ENCODE measurements at regions not wholly inside any gene's neighbourhood (a gene's known extent, or its start where the extent isn't known, plus 50 kb on each side); places are given as distances from the start of the nearest gene placed in this dataset.

DNA sequence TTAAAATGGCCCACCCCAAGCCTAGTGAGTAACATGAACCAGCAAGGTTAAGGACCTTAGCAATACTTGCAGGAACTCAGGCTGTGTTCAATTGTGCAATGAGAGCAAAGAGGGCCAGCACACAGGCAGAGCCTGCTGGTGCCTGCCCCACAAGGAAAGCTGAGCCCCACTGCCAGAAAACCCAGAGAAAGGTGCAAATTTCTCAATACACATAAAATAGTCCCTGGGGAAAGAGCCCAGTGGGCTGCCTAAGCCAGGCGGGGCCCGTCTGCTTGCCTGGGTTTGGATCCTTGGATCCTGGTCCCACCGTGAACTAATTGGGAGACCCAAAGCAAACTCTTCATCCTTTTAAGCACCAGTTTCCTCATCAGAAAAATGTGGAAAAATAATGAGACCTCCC, 128.5 kb upstream of the CACNA1E start:
- H3K27me3 ChIP-seq (ENCODE audit: control insufficient read depth in 1 of 2, insufficient read depth in 2 of 2, low read length in 2 of 2), result peaks cover 0 to 16% of the 10 kb centered on the region in 2 experiments; a peak in 1 of 5 replicates
- CTCF ChIA-PET (ENCODE audit: low intra/inter-chr PET ratio, low total read pairs), result no interaction called here
- intact Hi-C loops (cut with micrococcal nuclease; ENCODE audit: unreplicated experiment) (no loop called here), in situ Hi-C loops (cut with HindIII; ENCODE audit: extremely low pct_ligation_motif_present, low pct_unique_long_range_greater_than_20kb) (no loop called here)
- H4K20me1 ChIP-seq (ENCODE audit: insufficient read depth, low read length), result no peaks in the 10 kb centered on the region
- no peaks in the 10 kb centered on the region for H3K9me3 ChIP-seq (ENCODE audit: low read length)
- no peak overlapping the region for H2AFZ ChIP-seq (ENCODE audit: low read length)
- no peaks in the 10 kb centered on the region for H3K4me1 ChIP-seq (ENCODE audit: insufficient read depth, low read length)
- no peaks in the 10 kb centered on the region for H3K36me3 ChIP-seq (replicated peaks in 1 of 2; ENCODE audit: control insufficient read depth in 1 of 2, insufficient read depth in 2 of 2, low read length in 2 of 2)
- no peak for ATAC-seq
- BruUV-seq (replicated peaks), result no TSS peak
- no peak overlapping the region for H3K4me3 ChIP-seq (replicated peaks in 1 of 3; ENCODE audit: insufficient read depth in 1 of 3, low read depth in 2 of 3, low read length in 3 of 3)
- WGBS (ENCODE audit: low lambda C conversion rate), result 16% methylated on average over 3 of the region's 3 CpGs
- no peaks in the 10 kb centered on the region for H3K79me2 ChIP-seq (ENCODE audit: insufficient read depth, low read length)
- DNase-seq (ENCODE audit: low spot score), result no peak
- no peak overlapping the region for H3K4me2 ChIP-seq (ENCODE audit: low read depth, low read length)
- POLR2A ChIA-PET, result no interaction called here
- no peak overlapping the region for H3K9ac ChIP-seq (ENCODE audit: insufficient read depth, low read depth, low read length)
- FAIRE-seq, result no peak
- H3K27ac ChIP-seq (ENCODE audit: extremely low read length, insufficient read depth, low read length), result no peak overlapping the region
- TF ChIP-seq BHLHE40 (IDR thresholded peaks at IDR 0.05; ENCODE audit: low read length), result no peak
- TF ChIP-seq ZMYM3 (CRISPR knock-in tag; IDR thresholded peaks at IDR 0.05), result no peak
- TF ChIP-seq PAX8 (CRISPR knock-in tag; IDR thresholded peaks at IDR 0.05; ENCODE audit: borderline replicate concordance), result no peak
- TF ChIP-seq, protein P1, sequence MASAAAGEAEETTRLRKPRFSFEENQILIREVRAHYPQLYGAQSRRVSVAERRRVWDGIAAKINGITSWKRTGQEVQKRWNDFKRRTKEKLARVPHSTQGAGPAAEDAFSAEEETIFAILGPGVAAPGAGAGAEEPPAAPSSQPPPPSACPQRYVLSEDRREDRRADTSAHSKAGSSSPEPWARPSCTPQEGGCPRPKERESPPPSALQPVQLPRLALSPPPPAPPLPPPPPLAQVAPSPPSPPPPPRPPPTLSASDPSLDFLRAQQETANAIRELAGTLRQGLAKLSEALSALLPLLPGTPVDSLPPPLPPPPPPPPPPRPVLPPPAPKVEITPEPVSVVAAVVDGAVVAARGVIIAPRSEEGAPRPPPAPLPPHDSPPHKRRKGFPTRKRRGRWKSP (CRISPR knock-in tag; IDR thresholded peaks at IDR 0.05), result no peak
- TF ChIP-seq ZFP62 (CRISPR knock-in tag; IDR thresholded peaks at IDR 0.05), result no peak
- no peak for TF ChIP-seq PHF20 (CRISPR knock-in tag; IDR thresholded peaks at IDR 0.05)

DNA sequence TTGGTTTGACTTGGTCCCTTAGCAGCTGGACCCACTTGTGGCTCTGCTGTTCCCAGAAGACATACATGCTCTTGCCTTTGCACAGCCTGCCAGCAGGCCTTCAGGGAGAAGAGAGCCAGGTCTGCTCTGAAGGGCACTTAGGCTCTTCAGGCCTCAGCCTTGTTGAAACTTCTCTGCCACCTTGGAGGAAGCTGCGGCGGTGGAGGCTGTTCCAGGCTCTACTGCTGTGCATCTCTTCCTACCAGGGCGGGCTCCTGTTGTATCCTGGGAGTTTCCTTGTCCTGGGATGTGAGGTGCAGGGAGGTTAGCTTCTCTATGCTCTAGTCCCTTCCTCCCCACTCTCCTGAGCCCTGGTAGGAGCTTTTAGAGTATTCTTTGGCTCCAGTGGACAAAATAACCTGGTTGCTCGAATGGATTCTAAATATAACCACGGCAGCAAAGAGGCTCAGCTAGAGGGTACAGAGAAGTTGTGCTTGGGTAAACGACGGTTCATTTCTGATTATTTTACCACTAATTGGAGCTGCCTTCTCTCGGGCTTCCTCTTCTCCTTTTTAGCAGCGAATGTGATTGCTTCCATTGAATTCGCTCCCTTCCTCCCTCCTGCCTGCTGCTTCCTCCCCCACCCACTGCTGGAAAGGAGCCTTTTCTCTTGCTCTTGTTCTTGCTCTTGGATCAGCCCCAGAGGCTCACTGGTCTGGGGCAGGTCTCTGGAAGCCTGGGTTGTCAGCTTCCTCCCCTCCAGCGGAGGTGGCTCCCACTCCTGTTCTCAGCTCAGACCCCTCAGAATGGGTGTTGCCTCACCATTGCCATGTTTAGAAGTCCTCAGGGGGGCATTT, 126.6 kb upstream of the CACNA1E start:
- peaks cover 0 to 14% of the 10 kb centered on the region in 2 experiments; a peak in 2 of 5 replicates for H3K27me3 ChIP-seq (ENCODE audit: control insufficient read depth in 1 of 2, insufficient read depth in 2 of 2, low read length in 2 of 2)
- no peak overlapping the region for H3K4me2 ChIP-seq (ENCODE audit: low read depth, low read length)
- H3K27ac ChIP-seq (ENCODE audit: extremely low read length, insufficient read depth, low read length), result no peak overlapping the region
- no TSS peak for BruUV-seq (replicated peaks)
- ATAC-seq (no peak), DNase-seq (ENCODE audit: low spot score) (no peak), FAIRE-seq (no peak)
- WGBS (ENCODE audit: low lambda C conversion rate), result 5% methylated on average over 8 of the region's 11 CpGs
- no peaks in the 10 kb centered on the region for H3K36me3 ChIP-seq (replicated peaks in 1 of 2; ENCODE audit: control insufficient read depth in 1 of 2, insufficient read depth in 2 of 2, low read length in 2 of 2)
- ChIA-PET CTCF (ENCODE audit: low intra/inter-chr PET ratio, low total read pairs) (no interaction called here), POLR2A (no interaction called here)
- H3K4me3 ChIP-seq (replicated peaks in 1 of 3; ENCODE audit: insufficient read depth in 1 of 3, low read depth in 2 of 3, low read length in 3 of 3), result no peak overlapping the region
- H3K79me2 ChIP-seq (ENCODE audit: insufficient read depth, low read length), result no peaks in the 10 kb centered on the region
- no peaks in the 10 kb centered on the region for H3K4me1 ChIP-seq (ENCODE audit: insufficient read depth, low read length)
- H4K20me1 ChIP-seq (ENCODE audit: insufficient read depth, low read length), result no peaks in the 10 kb centered on the region
- in situ Hi-C loops (cut with HindIII; ENCODE audit: extremely low pct_ligation_motif_present, low pct_unique_long_range_greater_than_20kb), result no loop called here
- no peak overlapping the region for H2AFZ ChIP-seq (ENCODE audit: low read length)
- H3K9ac ChIP-seq (ENCODE audit: insufficient read depth, low read depth, low read length), result no peak overlapping the region
- no peaks in the 10 kb centered on the region for H3K9me3 ChIP-seq (ENCODE audit: low read length)
- intact Hi-C loops (cut with micrococcal nuclease; ENCODE audit: unreplicated experiment), result no loop called here
- no peak for TF ChIP-seq MLLT10 (CRISPR knock-in tag; IDR thresholded peaks at IDR 0.05)
- TF ChIP-seq, protein P2, sequence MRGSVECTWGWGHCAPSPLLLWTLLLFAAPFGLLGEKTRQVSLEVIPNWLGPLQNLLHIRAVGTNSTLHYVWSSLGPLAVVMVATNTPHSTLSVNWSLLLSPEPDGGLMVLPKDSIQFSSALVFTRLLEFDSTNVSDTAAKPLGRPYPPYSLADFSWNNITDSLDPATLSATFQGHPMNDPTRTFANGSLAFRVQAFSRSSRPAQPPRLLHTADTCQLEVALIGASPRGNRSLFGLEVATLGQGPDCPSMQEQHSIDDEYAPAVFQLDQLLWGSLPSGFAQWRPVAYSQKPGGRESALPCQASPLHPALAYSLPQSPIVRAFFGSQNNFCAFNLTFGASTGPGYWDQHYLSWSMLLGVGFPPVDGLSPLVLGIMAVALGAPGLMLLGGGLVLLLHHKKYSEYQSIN (CRISPR knock-in tag; IDR thresholded peaks at IDR 0.05; ENCODE audit: borderline replicate concordance), result no peak
- TF ChIP-seq, protein P3, sequence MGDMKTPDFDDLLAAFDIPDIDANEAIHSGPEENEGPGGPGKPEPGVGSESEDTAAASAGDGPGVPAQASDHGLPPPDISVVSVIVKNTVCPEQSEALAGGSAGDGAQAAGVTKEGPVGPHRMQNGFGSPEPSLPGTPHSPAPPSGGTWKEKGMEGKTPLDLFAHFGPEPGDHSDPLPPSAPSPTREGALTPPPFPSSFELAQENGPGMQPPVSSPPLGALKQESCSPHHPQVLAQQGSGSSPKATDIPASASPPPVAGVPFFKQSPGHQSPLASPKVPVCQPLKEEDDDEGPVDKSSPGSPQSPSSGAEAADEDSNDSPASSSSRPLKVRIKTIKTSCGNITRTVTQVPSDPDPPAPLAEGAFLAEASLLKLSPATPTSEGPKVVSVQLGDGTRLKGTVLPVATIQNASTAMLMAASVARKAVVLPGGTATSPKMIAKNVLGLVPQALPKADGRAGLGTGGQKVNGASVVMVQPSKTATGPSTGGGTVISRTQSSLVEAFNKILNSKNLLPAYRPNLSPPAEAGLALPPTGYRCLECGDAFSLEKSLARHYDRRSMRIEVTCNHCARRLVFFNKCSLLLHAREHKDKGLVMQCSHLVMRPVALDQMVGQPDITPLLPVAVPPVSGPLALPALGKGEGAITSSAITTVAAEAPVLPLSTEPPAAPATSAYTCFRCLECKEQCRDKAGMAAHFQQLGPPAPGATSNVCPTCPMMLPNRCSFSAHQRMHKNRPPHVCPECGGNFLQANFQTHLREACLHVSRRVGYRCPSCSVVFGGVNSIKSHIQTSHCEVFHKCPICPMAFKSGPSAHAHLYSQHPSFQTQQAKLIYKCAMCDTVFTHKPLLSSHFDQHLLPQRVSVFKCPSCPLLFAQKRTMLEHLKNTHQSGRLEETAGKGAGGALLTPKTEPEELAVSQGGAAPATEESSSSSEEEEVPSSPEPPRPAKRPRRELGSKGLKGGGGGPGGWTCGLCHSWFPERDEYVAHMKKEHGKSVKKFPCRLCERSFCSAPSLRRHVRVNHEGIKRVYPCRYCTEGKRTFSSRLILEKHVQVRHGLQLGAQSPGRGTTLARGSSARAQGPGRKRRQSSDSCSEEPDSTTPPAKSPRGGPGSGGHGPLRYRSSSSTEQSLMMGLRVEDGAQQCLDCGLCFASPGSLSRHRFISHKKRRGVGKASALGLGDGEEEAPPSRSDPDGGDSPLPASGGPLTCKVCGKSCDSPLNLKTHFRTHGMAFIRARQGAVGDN (CRISPR knock-in tag; IDR thresholded peaks at IDR 0.05), result no peak
